Memory B cell (primary cell): ENCODE measurements at regions not wholly inside any gene's neighbourhood (a gene's known extent, or its start where the extent isn't known, plus 50 kb on each side); places are given as distances from the start of the nearest gene placed in this dataset.
"Not testable (repeated sequence)": the region's sequence is repeated elsewhere in the genome, so short reads cannot be mapped to it uniquely, and the experiment has no call there.

ENCODE experiments used
- ATAC-seq: fragments of 150-1000 bp; cut with Tn5 transposase; 2 replicates; pipeline ENCODE4 v1.10.0; 2021; ENCODE audit warnings: low read depth, mild to moderate bottlenecking, moderate library complexity
- DNase-seq, 2 donors: peaks; one replicate each; pipeline ENCODE4 v3.0.0; 2022; ENCODE audit warnings: low spot score in 2 of 2
- H3K27ac Mint-ChIP-seq: one replicate; pipeline ENCODE4 v1.8.0; 2022; ENCODE audit warnings: mild to moderate bottlenecking, moderate library complexity, mixed read lengths
- H3K27me3 Mint-ChIP-seq: one replicate; pipeline ENCODE4 v1.8.0; 2022; ENCODE audit warnings: mixed read lengths
- H3K36me3 Mint-ChIP-seq: one replicate; pipeline ENCODE4 v1.8.0; 2022; ENCODE audit warnings: mild to moderate bottlenecking, mixed read lengths
- H3K4me1 Mint-ChIP-seq: one replicate; pipeline ENCODE4 v1.8.0; 2022; ENCODE audit warnings: mixed read lengths
- H3K4me3 Mint-ChIP-seq: one replicate; pipeline ENCODE4 v1.8.0; 2022; ENCODE audit warnings: mild to moderate bottlenecking, moderate library complexity, mixed read lengths
- H3K9me3 Mint-ChIP-seq: one replicate; pipeline ENCODE4 v1.8.0; 2022; ENCODE audit warnings: mixed read lengths

DNA sequence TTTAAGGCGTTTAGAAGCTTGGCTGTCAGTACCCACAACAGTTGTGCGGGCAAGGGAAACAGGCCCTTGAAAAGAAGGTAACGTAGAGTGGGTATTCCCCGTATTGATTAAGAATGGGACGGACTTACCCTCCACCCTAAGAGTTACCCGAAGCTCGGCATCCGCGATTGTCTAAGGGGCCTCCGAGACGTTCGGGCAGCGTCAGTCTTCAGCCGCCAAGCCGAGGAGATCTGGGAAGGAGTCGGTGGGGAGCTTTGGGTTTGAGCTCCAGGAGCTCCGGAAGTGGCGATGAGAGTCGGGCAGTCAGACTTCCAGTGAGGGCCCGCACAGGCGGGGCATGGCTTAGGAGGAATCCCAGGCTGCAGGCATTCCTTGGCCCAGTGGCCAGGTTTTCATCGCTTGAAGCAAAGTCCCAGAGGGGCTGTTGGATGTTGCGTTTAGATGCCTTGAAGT, 748.2 kb upstream of the ADGRB3 start:
- DNase-seq (no peak), ATAC-seq (no peak)
- Mint-ChIP-seq H3K9me3 (peaks cover 8% of the 10 kb centered on the region), H3K27me3 (no peaks in the 10 kb centered on the region), H3K4me1 (no peaks in the 10 kb centered on the region), H3K36me3 (no peaks in the 10 kb centered on the region), H3K4me3 (no peak overlapping the region), H3K27ac (no peak overlapping the region)

DNA sequence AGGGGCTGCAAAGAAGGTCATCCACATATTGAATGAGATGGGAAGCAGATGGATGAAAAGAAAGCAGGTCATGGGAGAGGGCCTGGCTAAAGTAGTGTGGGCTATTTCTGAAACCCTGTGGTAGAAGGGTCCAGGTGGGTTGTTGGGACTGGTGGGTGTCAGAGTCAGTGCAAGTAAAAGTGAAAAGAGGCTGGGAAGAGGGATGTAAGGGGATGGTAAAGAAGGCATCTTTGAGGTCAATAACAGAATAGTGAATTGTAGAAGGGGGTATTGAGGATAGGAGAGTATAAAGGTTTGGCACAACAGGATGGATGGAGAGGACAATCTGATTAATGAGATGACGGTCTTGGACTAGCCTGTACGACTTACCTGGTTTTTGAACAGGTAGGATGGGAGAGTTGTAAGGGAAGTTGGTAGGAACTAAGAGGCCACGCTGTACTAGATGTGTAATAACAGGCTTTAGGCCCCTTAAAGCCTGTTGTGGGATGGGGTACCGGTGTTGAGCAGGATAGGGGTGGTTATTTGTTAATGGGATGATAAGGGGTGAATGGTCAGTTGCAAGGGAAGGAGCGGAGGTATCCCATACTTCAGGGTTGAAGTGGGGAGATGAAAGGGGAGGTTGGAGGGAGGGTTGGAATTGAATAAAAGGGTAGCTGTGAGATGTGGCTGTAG, 748.9 kb upstream of the ADGRB3 start:
- H3K4me3 Mint-ChIP-seq: no peak overlapping the region
- peaks cover 7% of the 10 kb centered on the region for H3K9me3 Mint-ChIP-seq
- H3K4me1 Mint-ChIP-seq: no peaks in the 10 kb centered on the region
- ATAC-seq (no peak), DNase-seq (no peak)
- H3K36me3 Mint-ChIP-seq: no peaks in the 10 kb centered on the region
- no peaks in the 10 kb centered on the region for H3K27me3 Mint-ChIP-seq
- no peak overlapping the region for H3K27ac Mint-ChIP-seq

DNA sequence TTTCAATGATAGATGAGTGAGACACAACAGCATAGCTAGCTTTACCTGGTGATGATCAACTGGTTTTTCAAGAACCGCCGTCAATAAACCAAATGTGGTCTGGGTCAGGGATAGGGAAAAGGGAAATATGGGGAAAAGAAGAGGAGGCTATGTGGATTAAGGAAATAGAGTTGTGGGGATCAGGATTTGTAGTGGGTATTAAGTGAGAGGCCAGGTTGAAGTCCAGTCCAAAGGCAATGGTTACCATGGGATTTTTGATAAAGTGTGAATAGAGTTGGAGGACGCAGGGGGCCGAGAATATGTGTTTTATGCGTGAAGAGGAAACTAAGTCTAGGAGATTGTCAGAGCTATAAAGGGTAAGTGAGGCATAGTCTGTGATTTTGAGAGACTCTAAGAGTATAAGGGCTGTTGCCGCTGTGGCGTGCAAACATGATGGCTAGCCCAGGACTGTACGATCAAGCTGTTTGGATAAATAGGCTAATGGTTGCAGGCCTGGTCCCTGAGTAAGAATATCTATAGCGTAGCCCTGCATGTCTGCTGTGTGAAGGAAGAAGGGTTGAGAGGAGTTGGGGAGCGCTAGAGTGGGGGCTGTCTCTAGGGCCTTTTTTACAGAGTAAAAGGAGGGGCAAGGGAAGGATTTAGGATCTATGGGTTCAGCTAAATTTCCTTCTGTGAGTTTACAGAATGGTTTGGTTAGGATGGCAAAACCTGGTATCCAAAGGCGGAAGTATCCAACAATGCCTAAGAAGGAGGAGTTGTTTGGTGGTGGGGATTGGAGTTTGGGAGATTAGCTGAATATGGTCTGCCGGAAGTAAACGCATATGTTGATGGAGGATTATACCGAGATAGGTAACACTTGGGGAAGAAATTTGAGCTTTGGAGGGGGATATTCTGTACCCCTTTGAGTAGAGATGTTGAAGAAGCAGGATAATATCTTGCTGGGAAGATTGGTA, 749.7 kb upstream of the ADGRB3 start:
- Mint-ChIP-seq H3K36me3 (no peaks in the 10 kb centered on the region), H3K27ac (no peak overlapping the region), H3K4me1 (no peaks in the 10 kb centered on the region), H3K9me3 (peaks cover 6% of the 10 kb centered on the region), H3K4me3 (no peak overlapping the region), H3K27me3 (no peaks in the 10 kb centered on the region)
- ATAC-seq (no peak), DNase-seq (no peak)

DNA sequence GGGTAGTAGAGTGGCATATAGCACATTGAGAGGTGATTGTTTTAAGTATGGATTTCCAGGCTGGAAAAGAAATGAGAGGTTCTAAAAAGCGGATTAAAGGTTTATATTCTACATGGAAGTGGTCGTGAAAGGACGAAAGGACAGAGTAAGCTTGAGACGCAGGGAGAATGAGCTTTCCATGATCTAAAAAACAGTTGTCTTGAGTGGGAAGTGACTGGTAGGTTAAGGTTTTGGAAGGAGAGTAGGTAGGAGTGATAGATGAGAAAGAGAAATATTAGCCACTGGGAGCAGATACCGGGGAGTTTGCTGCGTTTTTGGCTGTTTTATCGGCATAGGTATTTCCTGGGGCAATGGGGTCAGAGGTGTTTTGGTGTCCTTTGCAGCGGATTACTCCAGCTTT, 750.6 kb upstream of the ADGRB3 start:
- DNase-seq: no peak
- Mint-ChIP-seq H3K27ac (no peak overlapping the region), H3K4me1 (no peaks in the 10 kb centered on the region), H3K36me3 (no peaks in the 10 kb centered on the region), H3K4me3 (no peak overlapping the region), H3K9me3 (peaks cover 6% of the 10 kb centered on the region), H3K27me3 (no peaks in the 10 kb centered on the region)
- no peak for ATAC-seq

DNA sequence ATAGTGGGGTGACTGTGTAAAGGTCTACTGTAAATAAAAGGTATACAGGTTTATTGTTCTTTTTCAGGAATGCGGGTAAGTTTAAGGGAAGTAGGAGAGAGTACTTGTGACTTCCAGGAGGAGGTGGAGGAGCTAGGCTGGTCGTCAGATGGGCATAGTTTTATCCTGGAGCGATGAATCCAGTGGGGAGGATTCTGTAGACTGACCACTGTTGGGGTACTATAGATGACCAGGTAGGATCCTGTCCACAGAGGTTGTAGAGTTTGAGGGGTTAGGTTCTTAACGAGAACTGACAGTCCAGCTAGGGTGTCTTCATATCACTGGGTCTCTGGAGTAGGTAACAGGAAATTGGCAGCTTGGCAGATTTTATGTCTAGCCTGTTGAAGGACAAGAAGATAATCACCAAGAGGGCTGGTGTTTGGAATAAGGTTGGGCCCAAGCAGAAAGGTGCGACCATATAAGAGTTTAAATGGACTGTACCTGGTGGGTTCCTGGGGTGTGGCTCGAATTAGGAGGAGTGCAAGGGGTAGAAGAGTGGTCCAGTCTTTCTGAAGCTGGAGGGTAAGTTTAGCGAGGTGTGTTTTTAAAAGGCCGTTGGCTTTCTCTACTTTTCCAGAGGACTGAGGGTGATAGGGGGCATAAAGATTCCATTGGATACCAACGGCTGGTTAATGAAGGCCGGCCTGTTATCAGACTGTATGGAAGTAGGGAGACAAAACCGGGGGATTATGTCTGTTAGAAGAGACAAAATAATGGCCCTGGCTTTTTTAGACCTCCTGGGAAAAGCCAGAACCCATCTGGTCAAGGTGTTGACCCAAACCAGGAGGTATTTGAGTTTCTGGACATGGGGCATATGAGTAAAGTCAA, 751.3 kb upstream of the ADGRB3 start:
- no peaks in the 10 kb centered on the region for H3K4me1 Mint-ChIP-seq
- H3K27me3 Mint-ChIP-seq: no peaks in the 10 kb centered on the region
- no peak overlapping the region for H3K27ac Mint-ChIP-seq
- H3K36me3 Mint-ChIP-seq: no peaks in the 10 kb centered on the region
- H3K4me3 Mint-ChIP-seq: no peak overlapping the region
- H3K9me3 Mint-ChIP-seq: peaks cover 5% of the 10 kb centered on the region
- ATAC-seq (no peak), DNase-seq (no peak)

DNA sequence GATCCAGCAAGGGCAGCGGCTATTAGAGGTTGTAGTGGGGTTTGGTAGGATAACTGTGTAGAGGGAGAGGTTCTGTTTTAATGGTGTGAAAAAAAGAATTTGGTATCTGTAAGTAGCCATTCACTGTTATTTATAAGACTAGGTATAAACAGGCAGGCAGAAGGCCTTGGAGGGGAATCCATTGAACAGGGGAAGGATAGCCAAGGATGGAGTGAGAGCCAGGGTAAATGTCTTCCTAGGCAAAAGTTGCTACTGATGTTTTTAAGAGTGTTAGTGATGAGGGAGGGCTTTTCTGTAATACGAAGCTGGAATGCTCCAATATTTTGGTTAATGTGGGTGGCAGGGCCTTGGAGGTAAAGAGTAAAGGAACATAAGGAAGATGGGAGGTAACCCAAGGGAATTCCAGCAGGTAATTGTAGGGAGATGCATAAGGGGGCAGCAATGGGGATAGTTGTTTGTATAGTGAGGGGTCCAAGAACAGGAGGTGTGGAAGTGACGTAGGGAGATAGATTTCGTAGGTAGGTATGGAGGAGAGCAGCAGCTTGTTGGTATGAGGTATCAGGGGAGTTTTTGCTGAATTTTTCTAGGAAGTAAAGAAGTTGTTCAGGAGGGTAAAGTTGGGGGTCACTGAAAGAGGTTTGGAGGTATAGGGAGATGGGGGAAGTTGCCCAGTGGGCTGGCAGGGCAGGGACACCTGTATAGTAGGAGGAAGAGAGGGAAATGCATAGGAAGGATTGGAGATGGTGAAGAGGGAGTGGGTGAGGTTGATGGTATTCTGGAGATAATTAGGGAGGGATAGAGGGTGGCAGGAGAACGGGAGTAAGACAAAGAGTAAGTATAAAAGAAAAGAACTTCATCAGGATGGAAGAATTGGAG, 752.4 kb upstream of the ADGRB3 start:
- H3K27ac Mint-ChIP-seq: no peak overlapping the region
- no peak for ATAC-seq
- DNase-seq: no peak
- no peaks in the 10 kb centered on the region for H3K36me3 Mint-ChIP-seq
- H3K9me3 Mint-ChIP-seq: peaks cover under 1% of the 10 kb centered on the region
- H3K4me1 Mint-ChIP-seq: no peaks in the 10 kb centered on the region
- H3K4me3 Mint-ChIP-seq: no peak overlapping the region
- H3K27me3 Mint-ChIP-seq: no peaks in the 10 kb centered on the region

DNA sequence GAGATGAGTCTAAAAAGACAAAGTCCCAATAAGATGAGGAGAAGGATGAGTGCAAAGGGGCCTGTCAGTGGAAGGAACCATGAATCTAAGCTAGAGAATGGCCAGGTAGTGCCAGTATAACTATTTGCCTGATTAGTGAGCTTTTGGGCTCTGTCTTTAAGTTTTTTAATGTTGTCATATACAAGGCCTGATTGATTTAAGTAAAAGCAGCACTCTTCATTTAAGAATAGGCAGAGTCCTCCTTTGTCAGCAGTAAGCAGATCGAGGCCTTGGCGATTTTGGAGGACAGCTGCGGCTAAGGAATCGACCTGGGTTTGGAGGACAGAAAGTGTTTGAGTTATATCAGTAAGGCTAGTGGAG, 753.4 kb upstream of the ADGRB3 start:
- Mint-ChIP-seq H3K9me3 (no peaks in the 10 kb centered on the region), H3K27me3 (no peaks in the 10 kb centered on the region), H3K27ac (no peak overlapping the region), H3K4me1 (no peaks in the 10 kb centered on the region), H3K4me3 (no peak overlapping the region), H3K36me3 (no peaks in the 10 kb centered on the region)
- no peak for DNase-seq
- ATAC-seq: no peak

DNA sequence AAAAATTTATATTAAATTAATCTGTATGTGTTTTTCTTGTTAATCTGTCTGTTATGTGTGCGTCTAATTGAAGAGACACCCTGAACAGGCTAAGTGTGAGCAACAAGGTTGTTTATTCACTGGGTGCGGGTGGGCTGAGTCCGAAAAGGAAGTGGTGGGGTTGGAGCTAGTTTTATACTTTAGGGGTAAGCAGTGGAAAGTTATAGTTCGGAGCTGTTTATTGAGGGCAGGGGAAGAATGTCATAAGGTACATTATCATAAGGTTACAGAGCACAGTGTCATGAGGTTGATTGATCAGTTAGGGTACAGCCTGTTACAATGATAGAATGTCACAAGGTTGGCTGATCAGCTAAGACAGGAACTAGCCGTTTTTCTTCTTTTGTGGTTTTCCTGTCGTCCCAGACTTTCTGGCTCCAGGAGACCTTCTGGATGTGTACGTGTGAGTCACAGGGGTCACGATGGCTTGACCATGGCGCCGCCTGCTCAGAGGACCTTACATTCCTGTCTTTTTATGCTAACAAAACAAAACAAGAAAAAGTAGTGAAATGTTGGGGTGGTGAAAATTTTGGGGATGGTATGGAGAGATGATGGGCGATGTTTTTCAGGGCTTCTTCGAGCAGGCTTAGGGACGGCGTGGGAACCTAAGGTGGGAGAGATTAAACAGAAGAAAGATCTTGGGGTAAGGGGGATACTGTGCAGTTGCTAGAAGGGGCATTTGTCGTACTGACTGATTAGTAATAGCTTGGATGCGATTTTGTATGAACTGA, 754.0 kb upstream of the ADGRB3 start:
- Mint-ChIP-seq H3K4me1 (no peaks in the 10 kb centered on the region), H3K36me3 (no peaks in the 10 kb centered on the region), H3K9me3 (no peaks in the 10 kb centered on the region), H3K4me3 (no peak overlapping the region), H3K27me3 (no peaks in the 10 kb centered on the region), H3K27ac (no peak overlapping the region)
- DNase-seq: no peak
- no peak for ATAC-seq

DNA sequence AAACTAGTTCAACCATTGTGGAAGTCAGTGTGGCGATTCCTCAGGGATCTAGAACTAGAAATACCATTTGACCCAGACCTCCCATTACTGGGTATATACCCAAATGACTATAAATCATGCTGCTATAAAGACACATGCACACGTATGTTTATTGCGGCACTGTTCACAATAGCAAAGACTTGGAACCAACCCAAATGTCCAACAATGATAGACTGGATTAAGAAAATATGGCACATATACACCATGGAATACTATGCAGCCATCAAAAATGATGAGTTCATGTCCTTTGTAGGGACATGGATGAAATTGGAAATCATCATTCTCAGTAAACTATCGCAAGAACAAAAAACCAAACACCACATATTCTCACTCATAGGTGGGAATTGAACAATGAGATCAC, 754.7 kb upstream of the ADGRB3 start:
- not testable (repeated sequence) for H3K27me3 Mint-ChIP-seq, ATAC-seq, DNase-seq, H3K9me3 Mint-ChIP-seq, H3K27ac Mint-ChIP-seq, H3K4me1 Mint-ChIP-seq, H3K36me3 Mint-ChIP-seq, H3K4me3 Mint-ChIP-seq

DNA sequence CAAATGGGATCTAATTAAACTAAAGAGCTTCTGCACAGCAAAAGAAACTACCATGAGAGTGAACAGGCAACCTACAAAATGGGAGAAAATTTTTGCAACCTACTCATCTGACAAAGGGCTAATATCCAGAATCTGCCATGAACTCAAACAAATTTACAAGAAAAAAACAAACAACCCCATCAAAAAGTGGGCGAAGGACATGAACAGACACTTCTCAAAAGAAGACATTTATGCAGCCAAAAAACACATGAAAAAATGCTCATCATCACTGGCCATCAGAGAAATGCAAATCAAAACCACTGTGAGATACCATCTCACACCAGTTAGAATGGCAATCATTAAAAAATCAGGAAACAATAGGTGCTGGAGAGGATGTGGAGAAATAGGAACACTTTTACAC, 755.2 kb upstream of the ADGRB3 start:
- not testable (repeated sequence) for H3K4me1 Mint-ChIP-seq, H3K27me3 Mint-ChIP-seq, DNase-seq, H3K36me3 Mint-ChIP-seq, ATAC-seq, H3K27ac Mint-ChIP-seq, H3K9me3 Mint-ChIP-seq, H3K4me3 Mint-ChIP-seq

DNA sequence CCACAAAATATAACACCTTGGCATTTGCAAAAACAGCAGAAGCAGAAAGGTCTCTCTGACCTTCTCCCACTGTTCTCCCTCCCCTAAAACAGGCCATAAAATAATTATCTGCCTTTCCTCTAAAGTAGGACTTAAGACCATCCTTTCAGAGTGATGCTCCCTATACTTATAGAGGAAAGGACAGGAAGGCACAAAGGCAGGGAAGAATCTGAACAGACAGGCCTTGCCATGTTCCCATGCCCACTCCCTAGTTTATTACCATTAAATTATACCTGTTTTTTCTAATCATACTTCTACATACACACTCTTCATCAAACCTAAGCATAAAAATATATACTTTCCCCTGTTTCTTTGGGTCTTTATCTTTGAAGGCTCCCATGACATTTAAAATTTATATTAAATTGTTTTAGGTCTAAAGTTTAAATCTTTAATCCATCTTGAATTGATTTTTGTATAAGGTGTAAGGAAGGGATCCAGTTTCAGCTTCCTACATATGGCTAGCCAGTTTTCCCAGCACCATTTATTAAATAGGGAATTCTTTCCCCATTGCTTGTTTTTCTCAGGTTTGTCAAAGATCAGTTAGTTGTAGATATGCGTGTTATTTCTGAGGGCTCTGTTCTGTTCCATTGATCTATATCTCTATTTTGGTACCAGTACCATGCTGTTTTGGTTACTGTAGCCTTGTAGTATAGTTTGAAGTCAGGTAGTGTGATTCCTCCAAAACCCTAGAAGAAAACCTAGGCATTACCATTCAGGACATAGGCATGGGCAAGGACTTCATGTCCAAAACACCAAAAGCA, 755.8 kb upstream of the ADGRB3 start:
- H3K9me3 Mint-ChIP-seq, ATAC-seq, DNase-seq, H3K4me1 Mint-ChIP-seq, H3K27ac Mint-ChIP-seq, H3K36me3 Mint-ChIP-seq, H3K4me3 Mint-ChIP-seq, H3K27me3 Mint-ChIP-seq: not testable (repeated sequence)

DNA sequence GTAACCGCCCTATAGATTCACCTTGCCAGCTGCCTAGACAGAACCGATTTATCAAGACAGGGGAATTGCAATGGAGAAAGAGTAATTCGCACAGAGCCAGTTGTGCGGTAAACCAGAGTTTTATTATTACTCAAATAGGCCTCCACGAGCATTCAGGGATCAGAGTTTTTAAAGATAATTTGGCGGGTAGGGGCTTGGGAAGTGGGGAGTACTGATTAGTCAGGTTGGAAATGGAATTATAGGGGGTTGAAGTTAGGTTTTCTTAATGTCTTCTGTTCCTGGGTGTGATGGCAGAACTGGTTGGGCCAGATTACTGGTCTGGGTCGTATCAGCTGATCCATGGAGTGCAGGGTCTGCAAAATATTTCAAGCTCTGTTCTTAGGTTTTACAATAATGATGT, 756.9 kb upstream of the ADGRB3 start:
- ATAC-seq, H3K4me3 Mint-ChIP-seq, H3K9me3 Mint-ChIP-seq, DNase-seq, H3K4me1 Mint-ChIP-seq, H3K27ac Mint-ChIP-seq, H3K27me3 Mint-ChIP-seq, H3K36me3 Mint-ChIP-seq: not testable (repeated sequence)
